Lower leg skin (tissue), 3 donors: ENCODE measurements at regions not wholly inside any gene's neighbourhood (a gene's known extent, or its start where the extent isn't known, plus 50 kb on each side); places are given as distances from the start of the nearest gene placed in this dataset.

Experiments used
- POLR2A ChIP-seq, 2 donors: fragments of 450-650 bp; IDR thresholded peaks; one replicate each; pipeline ENCODE4 v1.6.1; 2016 to 2017; ENCODE audit warnings: antibody characterized with exemption in 2 of 2, mild to moderate bottlenecking in 1 of 2, moderate library complexity in 1 of 2
- TF ChIP-seq, protein P1 (sequence below), 3 donors: fragments of 450-650 bp; IDR thresholded peaks; one replicate each; pipeline ENCODE4 v1.5.1; 2016; ENCODE audit warnings: antibody characterized with exemption in 3 of 3, mild to moderate bottlenecking in 3 of 3, moderate library complexity in 2 of 3

DNA sequence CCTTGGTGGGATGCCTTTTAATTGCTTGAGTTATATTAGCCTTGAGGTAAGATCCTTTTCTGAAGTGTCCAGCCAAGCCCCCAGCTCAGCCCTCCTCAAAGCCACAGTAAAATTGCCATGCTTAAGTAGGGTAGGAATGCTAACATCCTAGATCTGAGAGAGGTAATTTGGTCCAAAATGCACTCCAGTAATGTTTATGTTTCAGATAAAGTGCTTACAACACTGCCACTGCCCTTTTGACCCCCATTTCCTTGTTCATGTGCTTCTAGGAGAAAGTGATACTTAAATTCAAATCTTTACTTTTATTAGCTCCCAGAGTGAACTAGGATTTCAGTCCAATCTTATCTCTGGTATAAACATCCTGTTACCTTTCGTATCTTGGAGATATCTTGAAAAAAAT lies 318.0 kb downstream of the BMP2 start:
- TF ChIP-seq POLR2A (IDR thresholded peaks at IDR 0.05), result no peak
- TF ChIP-seq, protein P1, sequence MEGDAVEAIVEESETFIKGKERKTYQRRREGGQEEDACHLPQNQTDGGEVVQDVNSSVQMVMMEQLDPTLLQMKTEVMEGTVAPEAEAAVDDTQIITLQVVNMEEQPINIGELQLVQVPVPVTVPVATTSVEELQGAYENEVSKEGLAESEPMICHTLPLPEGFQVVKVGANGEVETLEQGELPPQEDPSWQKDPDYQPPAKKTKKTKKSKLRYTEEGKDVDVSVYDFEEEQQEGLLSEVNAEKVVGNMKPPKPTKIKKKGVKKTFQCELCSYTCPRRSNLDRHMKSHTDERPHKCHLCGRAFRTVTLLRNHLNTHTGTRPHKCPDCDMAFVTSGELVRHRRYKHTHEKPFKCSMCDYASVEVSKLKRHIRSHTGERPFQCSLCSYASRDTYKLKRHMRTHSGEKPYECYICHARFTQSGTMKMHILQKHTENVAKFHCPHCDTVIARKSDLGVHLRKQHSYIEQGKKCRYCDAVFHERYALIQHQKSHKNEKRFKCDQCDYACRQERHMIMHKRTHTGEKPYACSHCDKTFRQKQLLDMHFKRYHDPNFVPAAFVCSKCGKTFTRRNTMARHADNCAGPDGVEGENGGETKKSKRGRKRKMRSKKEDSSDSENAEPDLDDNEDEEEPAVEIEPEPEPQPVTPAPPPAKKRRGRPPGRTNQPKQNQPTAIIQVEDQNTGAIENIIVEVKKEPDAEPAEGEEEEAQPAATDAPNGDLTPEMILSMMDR (IDR thresholded peaks at IDR 0.05), result no peak
